DND-41 (cell line): ENCODE measurements at regions not wholly inside any gene's neighbourhood (a gene's known extent, or its start where the extent isn't known, plus 50 kb on each side); places are given as distances from the start of the nearest gene placed in this dataset.

Source experiments
- CTCF ChIP-seq: IDR thresholded peaks from 2 replicates; pipeline ENCODE4 v1.5.1; 2012; ENCODE audit warnings: borderline replicate concordance, low read length, moderate library complexity, mild to moderate bottlenecking; ENCODE audit not compliant: poor library complexity, severe bottlenecking; ENCODE audit errors: extremely low read depth
- EZH2 ChIP-seq: IDR thresholded peaks from 3 replicates; pipeline ENCODE4 v1.6.1; 2012; ENCODE audit warnings: borderline replicate concordance, low read depth, mild to moderate bottlenecking, moderate library complexity, low read length, inconsistent platforms; ENCODE audit not compliant: severe bottlenecking

GRCh38 chr3:75115695-75116094 lies 501.2 kb upstream of the CNTN3 start:
- TF ChIP-seq CTCF (no peak), EZH2 (no peak)
